GM10266 (cell line): ENCODE measurements at regions not wholly inside any gene's neighbourhood (a gene's known extent, or its start where the extent isn't known, plus 50 kb on each side); places are given as distances from the start of the nearest gene placed in this dataset.

Source experiments
- DNase-seq: peaks from one replicate; pipeline ENCODE4 v3.0.0; 2012; ENCODE audit errors: extremely low spot score
- CTCF ChIP-seq: IDR thresholded peaks from 2 replicates; pipeline ENCODE4 v1.5.1; 2012; ENCODE audit warnings: mild to moderate bottlenecking, low read depth; ENCODE audit not compliant: control insufficient read depth, insufficient read depth; ENCODE audit errors: missing control alignments

- DNase-seq: no peak
- no peak for TF ChIP-seq CTCF
Measured at GRCh38 chr20:1835186-1836035, 59.8 kb upstream of the SIRPA start.

GRCh38 chr20:1833728-1834726 lies 61.2 kb upstream of the SIRPA start:
- DNase-seq: no peak
- TF ChIP-seq CTCF: no peak

- DNase-seq: no peak
- TF ChIP-seq CTCF: no peak
Measured at GRCh38 chr20:1833216-1833615, 62.0 kb upstream of the SIRPA start.

GRCh38 chr20:1832634-1833033 lies 62.6 kb upstream of the SIRPA start:
- DNase-seq: no peak
- no peak for TF ChIP-seq CTCF

- no peak for TF ChIP-seq CTCF
- no peak for DNase-seq
Measured at GRCh38 chr20:1831606-1832005, 63.6 kb upstream of the SIRPA start.

- no peak for TF ChIP-seq CTCF
- no peak for DNase-seq
Measured at GRCh38 chr20:1831096-1831495, 64.1 kb upstream of the SIRPA start.

GRCh38 chr20:1830240-1830639 lies 65.0 kb upstream of the SIRPA start:
- no peak for DNase-seq

More at GRCh38 chr20:1830240-1830639, 65.0 kb upstream of the SIRPA start:
- no peak for TF ChIP-seq CTCF
